Activated naive CD8-positive, alpha-beta T cell treated with anti-CD3 and anti-CD28 coated beads, Interleukin-2, amount 50 U/mL, for 24 hours (primary cell): ENCODE measurements at regions not wholly inside any gene's neighbourhood (a gene's known extent, or its start where the extent isn't known, plus 50 kb on each side); places are given as distances from the start of the nearest gene placed in this dataset.
"Not testable (repeated sequence)": the region's sequence is repeated elsewhere in the genome, so short reads cannot be mapped to it uniquely, and the experiment has no call there.

Experiments used
- ATAC-seq: fragments of 150-1000 bp; cut with Tn5 transposase; one replicate; pipeline ENCODE4 v1.10.0; 2021
- DNase-seq: peaks from one replicate; pipeline ENCODE4 v3.0.0; 2021
- H3K27ac Mint-ChIP-seq: one replicate; pipeline ENCODE4 v1.8.0; 2021; ENCODE audit warnings: mild to moderate bottlenecking, mixed read lengths
- H3K27me3 Mint-ChIP-seq: one replicate; pipeline ENCODE4 v1.8.0; 2021; ENCODE audit warnings: mixed read lengths
- H3K36me3 Mint-ChIP-seq: one replicate; pipeline ENCODE4 v1.8.0; 2021; ENCODE audit warnings: low read depth, mixed read lengths
- H3K4me1 Mint-ChIP-seq: one replicate; pipeline ENCODE4 v1.8.0; 2021; ENCODE audit warnings: mixed read lengths
- H3K4me3 Mint-ChIP-seq: one replicate; pipeline ENCODE4 v1.8.0; 2021; ENCODE audit warnings: mild to moderate bottlenecking, moderate library complexity, mixed read lengths
- H3K9me3 Mint-ChIP-seq: one replicate; pipeline ENCODE4 v1.8.0; 2021; ENCODE audit warnings: mixed read lengths

DNA sequence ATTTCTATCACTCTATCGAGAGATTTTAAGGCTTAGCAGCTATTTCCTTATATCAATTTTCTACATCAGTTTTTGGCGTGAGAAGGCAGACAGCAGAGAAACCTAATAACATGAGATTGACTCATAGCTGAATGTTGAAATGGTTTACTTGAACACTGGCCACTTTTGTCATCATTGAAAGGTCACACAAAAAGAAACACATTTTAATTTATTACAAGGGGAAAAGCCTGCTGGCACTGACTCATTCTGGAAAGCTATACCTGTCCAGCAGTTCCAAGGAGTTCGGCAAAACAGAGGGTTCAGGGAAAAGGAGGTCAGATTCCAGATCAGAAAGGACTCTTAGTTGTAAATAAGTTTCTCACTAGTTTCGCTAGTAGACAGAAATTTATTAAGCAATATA lies 566.4 kb downstream of the DNAH5 start:
- Mint-ChIP-seq H3K4me3 (no peak overlapping the region), H3K27me3 (no peaks in the 10 kb centered on the region), H3K27ac (no peak overlapping the region), H3K9me3 (no peaks in the 10 kb centered on the region), H3K4me1 (no peaks in the 10 kb centered on the region), H3K36me3 (no peaks in the 10 kb centered on the region)
- ATAC-seq = no peak
- no peak for DNase-seq

DNA sequence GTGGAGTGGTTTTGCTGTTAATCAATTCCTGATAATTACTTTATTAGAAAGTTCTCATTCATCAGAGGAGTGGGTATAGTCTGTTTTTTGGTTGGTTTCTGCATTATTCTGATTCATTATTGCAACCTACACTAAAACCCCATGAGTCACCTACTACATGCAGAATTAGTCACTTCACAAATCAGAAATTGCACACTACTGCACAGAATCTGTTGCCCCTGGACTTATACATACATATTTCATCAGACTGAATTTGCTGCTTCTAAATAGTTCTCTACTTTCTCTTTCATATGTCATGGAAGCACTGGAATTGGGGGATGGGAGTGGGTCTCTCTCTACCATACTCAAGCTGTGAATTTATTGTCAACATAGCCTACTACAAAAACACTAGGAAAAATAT lies 585.1 kb downstream of the DNAH5 start:
- Mint-ChIP-seq H3K27ac (no peak overlapping the region), H3K4me3 (no peak overlapping the region), H3K36me3 (no peaks in the 10 kb centered on the region), H3K4me1 (no peaks in the 10 kb centered on the region), H3K9me3 (peaks cover 11% of the 10 kb centered on the region), H3K27me3 (no peaks in the 10 kb centered on the region)
- no peak for ATAC-seq
- no peak for DNase-seq

DNA sequence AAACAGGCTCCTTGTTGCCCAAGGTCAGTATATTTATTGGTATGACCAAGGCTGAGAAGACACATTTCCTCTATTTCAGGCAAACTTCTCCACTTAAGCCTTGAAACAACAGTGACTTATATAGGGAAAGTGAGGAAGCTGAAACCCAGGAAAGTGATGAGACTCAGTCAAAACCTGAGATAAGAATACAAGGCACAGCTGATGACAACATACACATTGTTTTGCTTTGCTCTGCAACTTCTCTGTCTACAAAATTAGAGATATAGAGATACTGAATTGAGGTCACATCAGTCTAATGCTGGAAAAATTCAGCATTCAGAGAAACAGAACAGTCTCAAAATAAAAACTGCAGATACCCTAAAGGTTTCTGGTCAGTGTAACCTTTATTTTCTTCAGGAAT lies 586.1 kb downstream of the DNAH5 start:
- H3K9me3 Mint-ChIP-seq = peaks cover 11% of the 10 kb centered on the region
- H3K4me1 Mint-ChIP-seq = no peaks in the 10 kb centered on the region
- DNase-seq = no peak
- no peaks in the 10 kb centered on the region for H3K36me3 Mint-ChIP-seq
- no peak overlapping the region for H3K4me3 Mint-ChIP-seq
- H3K27me3 Mint-ChIP-seq = no peaks in the 10 kb centered on the region
- ATAC-seq = no peak
- H3K27ac Mint-ChIP-seq = no peak overlapping the region

DNA sequence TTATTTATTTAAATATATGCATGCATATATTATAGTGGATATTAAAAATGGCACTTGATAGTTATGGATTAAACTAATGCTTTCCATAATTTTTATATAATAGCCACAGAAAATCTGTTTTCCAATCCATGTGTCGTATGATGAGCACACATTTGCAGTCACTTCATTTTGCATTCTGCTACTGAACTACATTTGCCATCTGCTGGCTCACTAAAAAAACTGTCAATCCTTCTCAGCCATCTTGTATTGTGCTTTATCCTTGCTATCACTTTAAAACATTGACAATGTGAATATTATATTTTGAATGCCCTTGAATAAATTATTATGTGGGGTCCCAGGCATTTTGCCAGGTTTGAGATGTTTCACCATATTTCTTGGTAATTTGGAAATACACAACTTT lies 586.6 kb downstream of the DNAH5 start:
- no peaks in the 10 kb centered on the region for H3K36me3 Mint-ChIP-seq
- ATAC-seq (no peak), DNase-seq (no peak)
- no peak overlapping the region for H3K27ac Mint-ChIP-seq
- H3K9me3 Mint-ChIP-seq = peaks cover 11% of the 10 kb centered on the region
- H3K27me3 Mint-ChIP-seq = no peaks in the 10 kb centered on the region
- H3K4me1 Mint-ChIP-seq = no peaks in the 10 kb centered on the region
- H3K4me3 Mint-ChIP-seq = no peak overlapping the region

DNA sequence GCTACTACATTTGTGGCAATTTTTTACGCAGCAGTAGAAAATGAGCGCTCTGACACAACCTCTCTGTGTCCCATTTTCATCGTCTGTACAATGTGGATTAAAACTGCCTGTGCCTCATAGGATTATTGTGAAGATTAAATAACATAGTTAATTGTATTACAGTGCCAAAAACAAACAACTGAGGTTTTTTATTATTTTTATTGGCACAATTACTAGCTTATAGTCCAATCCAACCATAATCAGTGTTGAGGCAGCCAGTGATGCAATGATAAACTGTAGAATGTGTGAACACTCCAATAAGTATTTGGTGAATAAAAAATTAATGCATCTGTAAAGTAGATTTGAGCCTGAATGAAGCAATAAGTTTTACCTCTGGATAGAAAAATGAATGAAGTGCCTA lies 588.3 kb downstream of the DNAH5 start:
- Mint-ChIP-seq H3K4me3 (no peak overlapping the region), H3K9me3 (peaks cover 7% of the 10 kb centered on the region), H3K36me3 (no peaks in the 10 kb centered on the region), H3K27ac (no peak overlapping the region), H3K4me1 (no peaks in the 10 kb centered on the region), H3K27me3 (no peaks in the 10 kb centered on the region)
- DNase-seq (no peak), ATAC-seq (no peak)

DNA sequence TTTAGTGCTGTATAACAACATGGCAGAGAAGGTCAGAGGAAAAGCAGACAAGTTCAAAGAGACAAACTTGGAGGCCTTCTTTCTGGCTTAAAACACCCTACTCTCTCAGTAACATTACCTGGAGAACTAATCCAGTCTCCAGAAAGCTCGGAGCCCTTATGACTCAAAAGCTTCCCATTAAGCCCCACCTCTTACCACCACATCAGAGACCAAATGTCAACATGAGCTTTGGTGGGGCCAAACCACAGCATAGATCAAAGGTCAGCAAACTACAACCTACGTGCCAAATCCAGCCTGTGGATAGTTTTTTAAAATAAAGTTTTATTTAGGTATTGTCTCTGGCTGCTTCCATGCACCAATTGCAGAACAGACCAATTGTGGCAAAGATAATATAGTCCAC lies 589.9 kb downstream of the DNAH5 start:
- Mint-ChIP-seq H3K27me3 (no peaks in the 10 kb centered on the region), H3K9me3 (peaks cover 4% of the 10 kb centered on the region), H3K27ac (no peak overlapping the region), H3K36me3 (no peaks in the 10 kb centered on the region), H3K4me1 (no peaks in the 10 kb centered on the region), H3K4me3 (no peak overlapping the region)
- no peak for ATAC-seq
- DNase-seq = no peak

DNA sequence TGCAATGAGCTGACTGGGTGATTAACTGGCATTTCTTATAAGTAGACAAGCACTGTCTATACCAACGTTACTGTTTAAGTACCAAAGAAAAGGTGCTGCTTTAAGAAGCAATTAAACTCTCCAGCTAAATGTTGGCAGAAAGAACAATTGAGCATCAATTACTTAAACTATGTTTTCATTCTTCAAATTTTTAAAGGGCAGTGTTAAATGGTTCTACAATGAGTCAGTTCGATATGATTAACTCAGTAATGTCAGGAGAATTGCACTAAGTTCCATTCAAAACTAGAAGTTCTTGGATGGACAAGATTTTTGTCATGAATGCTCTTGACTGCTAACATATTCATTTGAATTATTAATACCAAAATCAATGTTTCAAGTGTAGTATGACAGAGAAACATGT lies 593.7 kb downstream of the DNAH5 start:
- no peaks in the 10 kb centered on the region for H3K36me3 Mint-ChIP-seq
- H3K27ac Mint-ChIP-seq = no peak overlapping the region
- H3K27me3 Mint-ChIP-seq = no peaks in the 10 kb centered on the region
- no peaks in the 10 kb centered on the region for H3K4me1 Mint-ChIP-seq
- DNase-seq = no peak
- H3K9me3 Mint-ChIP-seq = peaks cover 5% of the 10 kb centered on the region
- no peak overlapping the region for H3K4me3 Mint-ChIP-seq
- ATAC-seq = no peak

DNA sequence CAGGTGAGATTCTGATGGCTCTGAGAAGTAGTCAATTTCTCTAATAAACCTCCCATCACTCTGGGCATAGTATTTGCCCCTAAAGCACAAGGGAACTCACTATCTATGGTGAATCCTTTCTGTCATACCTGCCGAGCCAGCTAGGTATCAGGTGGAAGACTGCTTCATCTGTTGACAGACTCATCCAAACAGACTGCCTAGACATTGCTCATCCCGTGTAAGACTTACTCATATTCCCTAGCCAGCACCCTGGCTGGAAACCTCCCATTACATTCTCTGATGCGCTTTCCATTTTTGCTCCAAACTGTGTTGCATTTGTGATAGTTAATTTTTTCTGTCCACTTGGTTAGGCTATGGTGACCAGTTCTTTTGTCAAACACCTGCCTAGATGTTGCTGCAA lies 595.9 kb downstream of the DNAH5 start:
- DNase-seq = no peak
- Mint-ChIP-seq H3K4me1 (no peaks in the 10 kb centered on the region), H3K27me3 (no peaks in the 10 kb centered on the region), H3K27ac (no peak overlapping the region), H3K4me3 (no peak overlapping the region), H3K9me3 (peaks cover 5% of the 10 kb centered on the region), H3K36me3 (peaks cover 2% of the 10 kb centered on the region)
- ATAC-seq = no peak

DNA sequence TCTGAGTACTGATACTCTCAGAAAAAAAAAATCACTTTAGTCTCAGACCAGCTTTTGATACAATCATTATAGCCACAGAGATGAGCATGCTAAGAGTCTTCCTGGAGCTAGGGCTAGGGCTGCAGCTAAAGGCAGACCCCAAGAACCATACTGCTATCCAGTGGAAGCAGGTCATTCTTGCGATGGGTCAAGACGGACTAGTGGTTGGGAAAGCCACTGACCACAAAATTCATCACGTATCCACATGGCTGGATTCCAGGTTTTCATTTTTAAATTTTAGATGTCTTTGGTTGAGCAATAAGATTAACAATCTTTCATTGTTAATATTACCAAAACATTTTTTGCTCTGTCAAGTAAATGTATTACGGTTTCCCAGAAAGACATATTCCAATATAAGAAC lies 598.1 kb downstream of the DNAH5 start:
- H3K27me3 Mint-ChIP-seq = no peaks in the 10 kb centered on the region
- DNase-seq = no peak
- peaks cover 11% of the 10 kb centered on the region for H3K9me3 Mint-ChIP-seq
- no peaks in the 10 kb centered on the region for H3K4me1 Mint-ChIP-seq
- H3K4me3 Mint-ChIP-seq = no peak overlapping the region
- H3K36me3 Mint-ChIP-seq = peaks cover 2% of the 10 kb centered on the region
- ATAC-seq = no peak
- H3K27ac Mint-ChIP-seq = no peak overlapping the region

DNA sequence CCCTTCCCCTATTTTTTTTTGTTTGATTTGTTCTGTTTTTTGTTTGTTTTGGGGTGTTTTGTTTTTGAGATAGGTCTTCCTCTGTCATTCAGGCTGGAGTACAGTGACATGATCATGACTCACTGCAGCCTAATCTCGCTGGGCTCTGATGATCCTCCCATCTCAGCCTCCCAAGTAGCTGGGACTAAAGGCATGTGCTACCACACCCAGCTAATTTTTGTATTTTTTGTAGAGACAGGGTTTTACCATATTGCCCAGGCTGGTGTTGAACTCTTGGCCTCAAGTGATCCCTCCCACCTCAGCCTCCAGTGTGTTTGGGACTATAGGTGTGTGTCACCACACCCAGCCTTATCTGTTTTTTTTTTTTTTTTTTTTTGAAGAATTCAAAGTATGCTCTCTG lies 605.4 kb downstream of the DNAH5 start:
- Mint-ChIP-seq H3K4me1 (no peaks in the 10 kb centered on the region), H3K27me3 (no peaks in the 10 kb centered on the region), H3K27ac (no peak overlapping the region), H3K9me3 (peaks cover 18% of the 10 kb centered on the region), H3K36me3 (no peaks in the 10 kb centered on the region), H3K4me3 (no peak overlapping the region)
- DNase-seq (no peak), ATAC-seq (no peak)

DNA sequence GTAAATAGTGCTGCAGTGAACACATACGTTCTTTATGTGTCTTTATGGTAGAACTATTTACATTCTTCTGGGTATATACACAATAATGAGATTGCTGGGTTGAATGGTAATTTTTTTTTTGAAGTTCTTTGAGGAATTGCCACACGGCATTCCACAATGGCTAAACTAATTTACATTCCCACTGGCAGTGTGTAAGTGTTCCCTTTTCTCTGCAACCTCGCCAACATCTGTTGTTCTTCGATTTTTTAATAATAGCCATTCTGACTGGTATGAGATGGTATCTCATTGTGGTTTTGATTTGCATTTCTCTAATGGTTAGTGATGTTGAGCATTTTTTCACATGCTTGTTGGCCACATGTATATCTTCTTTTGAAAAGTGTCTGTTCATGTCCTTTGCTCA lies 609.5 kb downstream of the DNAH5 start:
- peaks cover 17% of the 10 kb centered on the region for H3K9me3 Mint-ChIP-seq
- not testable (repeated sequence) for H3K36me3 Mint-ChIP-seq, ATAC-seq, H3K27me3 Mint-ChIP-seq, DNase-seq, H3K27ac Mint-ChIP-seq, H3K4me3 Mint-ChIP-seq, H3K4me1 Mint-ChIP-seq

DNA sequence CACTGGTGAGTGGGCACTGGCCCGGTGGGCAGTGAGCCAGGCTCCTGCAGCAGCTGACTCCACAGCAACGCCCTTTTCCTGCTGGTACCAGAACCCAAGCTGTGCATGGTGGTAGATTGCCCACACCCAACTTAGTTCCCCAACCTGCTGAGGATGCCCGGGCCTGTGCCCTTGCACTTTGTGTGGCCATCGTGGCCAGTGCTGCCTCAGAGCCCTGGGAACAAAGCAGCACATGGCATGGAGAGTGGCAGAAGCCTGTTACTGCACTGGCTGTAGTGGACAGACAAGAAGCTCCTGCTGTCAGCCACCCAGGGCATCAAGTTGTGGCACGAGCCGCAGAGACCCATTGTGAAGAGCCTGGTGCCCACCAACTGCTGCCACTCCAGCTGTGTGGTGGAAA lies 612.9 kb downstream of the DNAH5 start:
- peaks cover 26% of the 10 kb centered on the region for H3K9me3 Mint-ChIP-seq
- no peaks in the 10 kb centered on the region for H3K27me3 Mint-ChIP-seq
- no peaks in the 10 kb centered on the region for H3K36me3 Mint-ChIP-seq
- no peak overlapping the region for H3K27ac Mint-ChIP-seq
- ATAC-seq (no peak), DNase-seq (no peak)
- H3K4me3 Mint-ChIP-seq = no peak overlapping the region
- no peaks in the 10 kb centered on the region for H3K4me1 Mint-ChIP-seq

DNA sequence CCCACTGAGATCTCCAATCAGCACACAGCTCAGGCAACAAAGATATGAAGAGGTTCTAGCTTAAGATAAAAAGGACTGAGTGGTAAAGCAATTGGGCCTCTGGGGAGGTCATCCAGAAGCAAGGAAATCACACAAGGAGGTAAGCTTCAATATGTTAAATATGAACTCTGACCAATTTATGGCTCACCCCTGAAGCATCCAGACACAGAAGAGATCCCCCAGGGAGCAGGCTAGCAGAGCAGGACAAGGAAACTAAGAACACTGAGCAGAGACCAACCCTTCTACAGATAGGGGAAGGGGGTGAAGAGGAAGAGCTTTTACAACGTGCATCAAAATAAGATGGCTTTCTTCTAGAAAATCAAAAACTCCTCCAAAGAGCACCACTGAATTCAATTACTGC lies 616.2 kb downstream of the DNAH5 start:
- Mint-ChIP-seq H3K36me3 (no peaks in the 10 kb centered on the region), H3K27ac (no peak overlapping the region), H3K9me3 (peaks cover 18% of the 10 kb centered on the region), H3K4me1 (no peaks in the 10 kb centered on the region), H3K27me3 (no peaks in the 10 kb centered on the region), H3K4me3 (no peak overlapping the region)
- ATAC-seq = no peak
- DNase-seq = no peak

DNA sequence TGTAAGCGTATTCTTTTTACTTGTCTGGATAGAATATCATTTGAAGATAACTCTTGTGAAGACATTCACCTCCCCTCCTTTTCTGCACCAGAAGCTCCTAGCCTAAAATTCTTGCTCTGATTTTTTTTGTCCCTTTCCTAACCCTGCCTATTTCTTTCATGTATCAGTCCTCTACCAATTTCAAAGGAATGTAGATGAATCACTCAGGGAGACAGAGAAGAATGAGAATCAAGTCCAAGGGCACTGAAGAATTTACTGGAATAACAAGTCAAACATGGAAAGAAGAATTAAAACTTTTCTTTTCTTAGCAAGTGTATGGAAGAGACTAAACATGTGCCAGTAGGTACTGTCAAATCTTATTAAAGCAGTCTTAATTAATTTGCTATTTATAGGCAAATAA lies 618.7 kb downstream of the DNAH5 start:
- Mint-ChIP-seq H3K9me3 (peaks cover 13% of the 10 kb centered on the region), H3K4me1 (no peaks in the 10 kb centered on the region), H3K27ac (no peak overlapping the region), H3K27me3 (no peaks in the 10 kb centered on the region), H3K4me3 (no peak overlapping the region), H3K36me3 (no peaks in the 10 kb centered on the region)
- no peak for DNase-seq
- no peak for ATAC-seq

DNA sequence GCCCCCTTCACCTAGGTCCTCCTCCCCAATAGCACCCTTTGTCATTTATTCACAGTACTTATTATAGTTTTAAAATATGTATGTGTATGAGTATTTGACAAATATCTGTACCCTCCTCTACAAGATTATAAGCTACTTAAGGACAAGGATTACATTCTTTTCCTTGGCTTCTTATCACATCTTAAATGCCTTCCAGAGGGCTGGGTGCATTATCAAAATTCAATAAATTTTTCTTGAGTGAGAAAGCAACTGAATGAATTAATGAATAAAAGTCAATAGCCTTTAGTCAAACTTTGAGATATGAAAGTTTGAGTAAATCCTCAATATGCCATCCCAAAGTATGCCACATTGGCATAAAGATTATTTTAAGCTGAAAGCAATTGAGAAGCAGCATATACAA lies 621.7 kb downstream of the DNAH5 start:
- Mint-ChIP-seq H3K4me1 (no peaks in the 10 kb centered on the region), H3K9me3 (peaks cover 3% of the 10 kb centered on the region), H3K27me3 (no peaks in the 10 kb centered on the region), H3K4me3 (no peak overlapping the region), H3K36me3 (no peaks in the 10 kb centered on the region), H3K27ac (no peak overlapping the region)
- no peak for ATAC-seq
- no peak for DNase-seq

DNA sequence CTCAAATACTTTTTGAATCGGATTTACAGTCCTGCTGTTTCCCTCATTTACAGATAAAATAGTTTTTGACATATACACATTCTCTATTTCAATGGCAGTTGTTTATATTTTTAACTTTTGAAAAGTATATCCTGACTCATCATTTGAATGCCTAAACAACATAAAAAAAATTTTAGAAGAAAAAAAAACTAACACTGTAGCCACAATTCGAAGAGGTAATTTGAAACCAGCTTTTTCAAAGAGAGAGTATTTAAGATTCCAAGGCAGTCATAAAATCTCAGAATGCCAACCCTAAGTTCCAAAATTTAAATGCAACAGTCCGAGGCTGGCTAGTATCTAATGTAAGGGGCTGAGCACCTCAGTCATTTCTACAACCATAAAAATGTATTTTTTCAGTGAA lies 626.8 kb downstream of the DNAH5 start:
- no peaks in the 10 kb centered on the region for H3K27me3 Mint-ChIP-seq
- DNase-seq (no peak), ATAC-seq (no peak)
- H3K4me1 Mint-ChIP-seq = no peaks in the 10 kb centered on the region
- no peak overlapping the region for H3K27ac Mint-ChIP-seq
- H3K36me3 Mint-ChIP-seq = no peaks in the 10 kb centered on the region
- H3K4me3 Mint-ChIP-seq = no peak overlapping the region
- H3K9me3 Mint-ChIP-seq = peaks cover 16% of the 10 kb centered on the region
